OCI-LY1 (cell line): ENCODE measurements at regions not wholly inside any gene's neighbourhood (a gene's known extent, or its start where the extent isn't known, plus 50 kb on each side); places are given as distances from the start of the nearest gene placed in this dataset.

Experiments used
- H2AFZ ChIP-seq: fragments of 200-600 bp; sonication (generic), shearing (Covaris generic); 2 replicates; pipeline ENCODE4 v1.6.0; 2014; ENCODE audit warnings: antibody characterized with exemption, mild to moderate bottlenecking, low read length
- H3F3A ChIP-seq: fragments of 200-600 bp; sonication (generic), shearing (Covaris generic); 2 replicates; pipeline ENCODE4 v1.6.0; 2014; ENCODE audit warnings: mild to moderate bottlenecking, antibody characterized with exemption, low read length, moderate library complexity; ENCODE audit not compliant: insufficient read depth
- H3K27ac ChIP-seq: fragments of 200-600 bp; sonication (generic); 2 replicates; pipeline ENCODE4 v1.5.1; 2014; ENCODE audit warnings: low read length, mixed run types, mild to moderate bottlenecking, low read depth; ENCODE audit not compliant: poor library complexity, severe bottlenecking
- H3K27me3 ChIP-seq: fragments of 200-600 bp; sonication (generic); 2 replicates; pipeline ENCODE4 v1.6.0; 2014; ENCODE audit warnings: antibody characterized with exemption, mild to moderate bottlenecking, low read length, moderate library complexity; ENCODE audit not compliant: insufficient read depth
- H3K36me3 ChIP-seq: fragments of 200-600 bp; sonication (generic); 2 replicates; pipeline ENCODE4 v1.6.1; 2014; ENCODE audit warnings: mild to moderate bottlenecking, antibody characterized with exemption, low read length, moderate library complexity, mixed read lengths; ENCODE audit not compliant: insufficient read depth
- H3K4me1 ChIP-seq: fragments of 200-600 bp; sonication (generic); 2 replicates; pipeline ENCODE4 v1.5.1; 2014; ENCODE audit warnings: mild to moderate bottlenecking, low read length, moderate library complexity; ENCODE audit not compliant: insufficient read depth, severe bottlenecking
- H3K4me2 ChIP-seq: fragments of 200-600 bp; sonication (generic), shearing (Covaris generic); 2 replicates; pipeline ENCODE4 v1.6.1; 2014; ENCODE audit warnings: low read length
- H3K4me3 ChIP-seq: fragments of 200-600 bp; sonication (generic); 2 replicates; pipeline ENCODE4 v1.5.1; 2014; ENCODE audit warnings: low read length, low read depth, mild to moderate bottlenecking, mixed read lengths; ENCODE audit not compliant: poor library complexity, severe bottlenecking
- H3K79me2 ChIP-seq: fragments of 200-600 bp; shearing (Covaris generic); 2 replicates; pipeline ENCODE4 v1.6.1; 2016; ENCODE audit warnings: mixed run types, low read length, mixed read lengths; ENCODE audit not compliant: insufficient read depth
- H3K9ac ChIP-seq: fragments of 200-600 bp; sonication (generic), shearing (Covaris generic); 2 replicates; pipeline ENCODE4 v1.6.1; 2014; ENCODE audit warnings: mild to moderate bottlenecking, low read length, mixed read lengths
- H3K9me2 ChIP-seq: fragments of 200-600 bp; sonication (generic), shearing (Covaris generic); 2 replicates; pipeline ENCODE4 v1.6.1; 2014; ENCODE audit warnings: low read depth, mild to moderate bottlenecking, low read length, mixed read lengths
- H3K9me3 ChIP-seq: fragments of 200-600 bp; shearing (Covaris generic); 2 replicates; pipeline ENCODE4 v1.6.1; 2014; ENCODE audit warnings: low read length, mixed read lengths
- H4K20me1 ChIP-seq: fragments of 200-600 bp; sonication (generic), shearing (Covaris generic); 2 replicates; pipeline ENCODE4 v1.6.0; 2016; ENCODE audit warnings: mild to moderate bottlenecking, low read length; ENCODE audit not compliant: insufficient read depth
- CTCF ChIP-seq: fragments of 200-600 bp; sonication (generic), shearing (Covaris generic); IDR thresholded peaks from 2 replicates; pipeline ENCODE4 v1.5.1; 2017; ENCODE audit warnings: mild to moderate bottlenecking, antibody characterized with exemption, low read length, moderate library complexity, mixed read lengths
- EZH2 ChIP-seq: fragments of 200-600 bp; sonication (generic), shearing (Covaris generic); IDR thresholded peaks from 2 replicates; pipeline ENCODE4 v1.8.0; 2017; ENCODE audit warnings: borderline replicate concordance, mixed run types, mild to moderate bottlenecking, antibody characterized with exemption, low read length, moderate library complexity, mixed read lengths

- no peaks in the 10 kb centered on the region for H3K4me1 ChIP-seq
- no peak overlapping the region for H2AFZ ChIP-seq
- H4K20me1 ChIP-seq = no peaks in the 10 kb centered on the region
- no peak overlapping the region for H3K4me2 ChIP-seq
- no peaks in the 10 kb centered on the region for H3K9me2 ChIP-seq
- no peaks in the 10 kb centered on the region for H3F3A ChIP-seq
- no peaks in the 10 kb centered on the region for H3K27me3 ChIP-seq
- H3K36me3 ChIP-seq = no peaks in the 10 kb centered on the region
- H3K4me3 ChIP-seq = no peak overlapping the region
- no peak overlapping the region for H3K27ac ChIP-seq
- no peak overlapping the region for H3K9ac ChIP-seq
- no peaks in the 10 kb centered on the region for H3K79me2 ChIP-seq
- TF ChIP-seq EZH2 (no peak), CTCF (no peak)
- no peaks in the 10 kb centered on the region for H3K9me3 ChIP-seq
Measured at GRCh38 chr11:15665368-15665871, 550.7 kb downstream of the INSC start.

- TF ChIP-seq CTCF = no peak
- no peaks in the 10 kb centered on the region for H3K9me3 ChIP-seq
- no peak overlapping the region for H3K27ac ChIP-seq
- no peak overlapping the region for H3K4me2 ChIP-seq
- no peaks in the 10 kb centered on the region for H3K4me1 ChIP-seq
- H3K79me2 ChIP-seq = no peaks in the 10 kb centered on the region
- no peaks in the 10 kb centered on the region for H3F3A ChIP-seq
- no peak overlapping the region for H2AFZ ChIP-seq
- no peaks in the 10 kb centered on the region for H3K9me2 ChIP-seq
- no peaks in the 10 kb centered on the region for H4K20me1 ChIP-seq
- H3K4me3 ChIP-seq = no peak overlapping the region
- no peaks in the 10 kb centered on the region for H3K36me3 ChIP-seq
- no peak overlapping the region for H3K9ac ChIP-seq
- no peaks in the 10 kb centered on the region for H3K27me3 ChIP-seq
Measured at GRCh38 chr11:15667127-15667725, 552.5 kb downstream of the INSC start.

GRCh38 chr11:15668718-15669117, 554.0 kb downstream of the INSC start:
- Histone ChIP-seq H3K79me2 (no peaks in the 10 kb centered on the region), H3F3A (no peaks in the 10 kb centered on the region), H3K4me3 (no peak overlapping the region), H3K9me2 (no peaks in the 10 kb centered on the region), H2AFZ (no peak overlapping the region), H3K27me3 (no peaks in the 10 kb centered on the region), H3K9ac (no peak overlapping the region), H3K9me3 (no peaks in the 10 kb centered on the region), H3K4me1 (no peaks in the 10 kb centered on the region), H4K20me1 (no peaks in the 10 kb centered on the region), H3K4me2 (no peak overlapping the region), H3K36me3 (no peaks in the 10 kb centered on the region), H3K27ac (no peak overlapping the region)
- TF ChIP-seq EZH2 = no peak
- no peak for TF ChIP-seq CTCF
